ENCODE measurements at regions not wholly inside any gene's neighbourhood (a gene's known extent, or its start where the extent isn't known, plus 50 kb on each side); places are given as distances from the start of the nearest gene placed in this dataset.

- no peak for DNase-seq
These were observed 327.8 kb downstream of the PDGFC start for GRCh38 chr4:156643826-156644225.

- DNase-seq: no peak
These were observed 329.4 kb downstream of the PDGFC start for GRCh38 chr4:156642161-156642560.

GRCh38 chr4:156638925-156639605 lies 332.5 kb downstream of the PDGFC start:
- no peak for DNase-seq

- no peak for DNase-seq
These were observed 333.3 kb downstream of the PDGFC start for GRCh38 chr4:156638334-156638733.

GRCh38 chr4:156636381-156636780 lies 335.2 kb downstream of the PDGFC start:
- DNase-seq: no peak

- no peak for DNase-seq
These were observed 336.5 kb downstream of the PDGFC start for GRCh38 chr4:156635051-156635450.

GRCh38 chr4:156634612-156635011 lies 337.0 kb downstream of the PDGFC start:
- no peak for DNase-seq

- DNase-seq: no peak
These were observed 337.8 kb downstream of the PDGFC start for GRCh38 chr4:156633847-156634246.

- DNase-seq: no peak
These were observed 342.7 kb downstream of the PDGFC start for GRCh38 chr4:156628858-156629257.

GRCh38 chr4:156623376-156623775 lies 348.2 kb downstream of the PDGFC start:
- no peak for DNase-seq

- DNase-seq: no peak
These were observed 350.8 kb downstream of the PDGFC start for GRCh38 chr4:156620786-156621185.

- no peak for DNase-seq
These were observed 352.3 kb downstream of the PDGFC start for GRCh38 chr4:156619154-156619934.

- DNase-seq: no peak
These were observed 356.5 kb downstream of the PDGFC start for GRCh38 chr4:156615066-156615531.

- DNase-seq: no peak
These were observed 357.1 kb downstream of the PDGFC start for GRCh38 chr4:156614536-156614935.

- DNase-seq: no peak
These were observed 362.2 kb downstream of the PDGFC start for GRCh38 chr4:156609421-156609820.

- DNase-seq: no peak
These were observed 362.9 kb downstream of the PDGFC start for GRCh38 chr4:156608651-156609050.

- no peak for DNase-seq
These were observed 364.1 kb downstream of the PDGFC start for GRCh38 chr4:156607478-156607857.

- no peak for DNase-seq
These were observed 364.8 kb downstream of the PDGFC start for GRCh38 chr4:156606554-156607477.

- DNase-seq: no peak
These were observed 373.4 kb downstream of the PDGFC start for GRCh38 chr4:156598138-156598681.

GRCh38 chr4:156596706-156597329 lies 374.8 kb downstream of the PDGFC start:
- DNase-seq: no peak

- DNase-seq: no peak
These were observed 375.6 kb downstream of the PDGFC start for GRCh38 chr4:156596026-156596425.

- no peak for DNase-seq
These were observed 376.6 kb downstream of the PDGFC start for GRCh38 chr4:156595041-156595440.

- no peak for DNase-seq
These were observed 377.0 kb downstream of the PDGFC start for GRCh38 chr4:156594624-156595023.

All from KG1 (cell line).